Cardiac muscle cell (in vitro differentiated cells and primary cell): ENCODE measurements at regions not wholly inside any gene's neighbourhood (a gene's known extent, or its start where the extent isn't known, plus 50 kb on each side); places are given as distances from the start of the nearest gene placed in this dataset.

ENCODE experiments used
- DNase-seq, 2 donors: peaks; one replicate each; pipeline versions ENCODE4 v3.0.0 to v3.0.0-alpha.2; 2010 to 2017; ENCODE audit warnings: low read depth in 1 of 2, low spot score in 1 of 2
- H3K27ac ChIP-seq: fragments of 200-600 bp; sonication (generic); 2 replicates; pipeline ENCODE4 v1.5.1; 2016
- H3K27me3 ChIP-seq: fragments of 200-600 bp; sonication (generic); 2 replicates; pipeline ENCODE4 v1.6.0; 2016; ENCODE audit warnings: control low read depth
- H3K36me3 ChIP-seq: fragments of 200-600 bp; sonication (generic); 2 replicates; pipeline ENCODE4 v1.5.1; 2016; ENCODE audit warnings: control low read depth
- H3K4me1 ChIP-seq: fragments of 200-600 bp; sonication (generic); 2 replicates; pipeline ENCODE4 v1.8.1; 2017; ENCODE audit warnings: low read depth, mild to moderate bottlenecking, mixed run types
- H3K4me3 ChIP-seq: fragments of 200-600 bp; sonication (generic); 2 replicates; pipeline ENCODE4 v1.5.1; 2016; ENCODE audit warnings: mild to moderate bottlenecking
- H3K9me3 ChIP-seq: fragments of 200-600 bp; sonication (generic); 2 replicates; pipeline ENCODE4 v1.5.1; 2017; ENCODE audit warnings: low read depth, mild to moderate bottlenecking, control low read depth
- CTCF ChIP-seq: IDR thresholded peaks from 2 replicates; pipeline ENCODE4 v1.5.1; 2012; ENCODE audit warnings: low read depth, mild to moderate bottlenecking, low read length

DNA sequence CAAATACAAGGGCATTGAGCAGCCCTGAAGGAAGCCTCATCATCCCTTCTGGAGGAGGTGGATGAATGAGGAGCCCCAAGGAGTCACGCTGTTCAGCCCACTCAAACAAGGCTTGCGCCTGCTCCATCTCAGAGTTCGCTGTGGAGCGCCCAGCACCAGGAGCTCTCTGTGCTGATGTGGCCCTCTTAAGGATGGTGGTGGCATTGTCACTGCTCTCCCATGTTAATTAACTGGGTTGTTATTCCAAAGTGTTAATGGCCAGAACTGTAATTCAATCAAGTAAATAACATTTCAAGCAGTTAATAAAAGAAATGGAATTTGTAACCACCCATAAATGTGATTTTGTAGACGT, 726.0 kb upstream of the RAB6C start:
- TF ChIP-seq CTCF: peak; percentile 51
- no peaks in the 10 kb centered on the region for H3K36me3 ChIP-seq
- no peaks in the 10 kb centered on the region for H3K4me1 ChIP-seq
- H3K9me3 ChIP-seq: no peaks in the 10 kb centered on the region
- DNase-seq: peak; percentile 17 to 53
- H3K27ac ChIP-seq: no peak overlapping the region
- H3K4me3 ChIP-seq: no peak overlapping the region
- H3K27me3 ChIP-seq: no peaks in the 10 kb centered on the region

GRCh38 chr2:129254718-129255117, 724.7 kb upstream of the RAB6C start:
- no peak for DNase-seq
- no peaks in the 10 kb centered on the region for H3K4me1 ChIP-seq
- H3K27ac ChIP-seq: no peak overlapping the region
- H3K36me3 ChIP-seq: no peaks in the 10 kb centered on the region
- H3K9me3 ChIP-seq: no peaks in the 10 kb centered on the region
- no peak overlapping the region for H3K4me3 ChIP-seq
- H3K27me3 ChIP-seq: no peaks in the 10 kb centered on the region
- no peak for TF ChIP-seq CTCF

GRCh38 chr2:129255610-129256313, 723.7 kb upstream of the RAB6C start:
- no peak for DNase-seq
- H3K9me3 ChIP-seq: no peaks in the 10 kb centered on the region
- no peaks in the 10 kb centered on the region for H3K27me3 ChIP-seq
- H3K27ac ChIP-seq: no peak overlapping the region
- H3K4me1 ChIP-seq: no peaks in the 10 kb centered on the region
- H3K36me3 ChIP-seq: no peaks in the 10 kb centered on the region
- TF ChIP-seq CTCF: no peak
- H3K4me3 ChIP-seq: no peak overlapping the region

- H3K4me1 ChIP-seq: no peaks in the 10 kb centered on the region
- no peak overlapping the region for H3K27ac ChIP-seq
- no peaks in the 10 kb centered on the region for H3K9me3 ChIP-seq
- H3K36me3 ChIP-seq: no peaks in the 10 kb centered on the region
- DNase-seq: no peak
- no peak for TF ChIP-seq CTCF
- H3K27me3 ChIP-seq: no peaks in the 10 kb centered on the region
- no peak overlapping the region for H3K4me3 ChIP-seq
These were observed 722.8 kb upstream of the RAB6C start for GRCh38 chr2:129256642-129257041.

DNA sequence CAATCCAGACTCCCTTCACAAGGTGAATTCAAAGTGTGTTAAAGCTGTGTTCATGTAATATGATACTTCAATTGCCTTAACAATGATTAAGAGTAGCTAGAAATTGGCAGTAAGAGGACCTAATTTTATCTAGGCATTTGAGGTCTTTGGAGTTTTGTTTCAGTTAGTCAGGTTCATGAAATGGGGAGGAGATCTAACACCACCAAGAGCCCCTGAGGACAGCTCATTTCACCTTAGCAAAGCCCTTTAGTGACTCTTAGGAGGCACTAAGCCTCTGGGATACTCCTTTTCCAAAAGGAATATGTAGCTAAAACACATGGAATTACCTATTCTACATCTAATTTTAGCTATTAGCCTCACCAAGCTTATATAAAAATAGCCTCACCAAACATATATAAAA, 716.5 kb upstream of the RAB6C start:
- no peak for DNase-seq
- no peak overlapping the region for H3K27ac ChIP-seq
- no peaks in the 10 kb centered on the region for H3K27me3 ChIP-seq
- H3K9me3 ChIP-seq: no peaks in the 10 kb centered on the region
- TF ChIP-seq CTCF: no peak
- H3K36me3 ChIP-seq: no peaks in the 10 kb centered on the region
- no peaks in the 10 kb centered on the region for H3K4me1 ChIP-seq
- no peak overlapping the region for H3K4me3 ChIP-seq
